Muscle layer of duodenum (tissue), 2 donors: ENCODE measurements at regions not wholly inside any gene's neighbourhood (a gene's known extent, or its start where the extent isn't known, plus 50 kb on each side); places are given as distances from the start of the nearest gene placed in this dataset.
"Not testable (repeated sequence)": the region's sequence is repeated elsewhere in the genome, so short reads cannot be mapped to it uniquely, and the experiment has no call there.

Source experiments
- H3K27ac ChIP-seq: one replicate; pipeline ENCODE4 v1.7.0; 2013; ENCODE audit warnings: mild to moderate bottlenecking, low read length
- H3K27me3 ChIP-seq: one replicate; pipeline ENCODE4 v1.7.0; 2013; ENCODE audit warnings: low read depth, mild to moderate bottlenecking, control low read depth, low read length
- H3K36me3 ChIP-seq, 2 donors: one replicate each; pipeline ENCODE4 v1.7.0; 2013; ENCODE audit warnings: low read length in 2 of 2, control low read depth in 1 of 2, mild to moderate bottlenecking in 1 of 2; ENCODE audit not compliant: insufficient read depth in 2 of 2, control insufficient read depth in 1 of 2
- H3K4me1 ChIP-seq, 2 donors: one replicate each; pipeline ENCODE4 v1.7.0; 2013; ENCODE audit warnings: low read length in 2 of 2, mild to moderate bottlenecking in 2 of 2, control low read depth in 1 of 2, moderate library complexity in 1 of 2; ENCODE audit not compliant: insufficient read depth in 2 of 2, control insufficient read depth in 1 of 2
- H3K4me3 ChIP-seq, 2 donors: one replicate each; pipeline ENCODE4 v1.7.0; 2013; ENCODE audit warnings: low read length in 2 of 2, low read depth in 1 of 2, mild to moderate bottlenecking in 1 of 2
- H3K9me3 ChIP-seq, 2 donors: one replicate each; pipeline ENCODE4 v1.7.0; 2013; ENCODE audit warnings: low read length in 2 of 2, control low read depth in 1 of 2, mild to moderate bottlenecking in 1 of 2; ENCODE audit not compliant: control insufficient read depth in 1 of 2
- donor health status: healthy.

GRCh38 chr11:33965032-33965431 lies 73.2 kb upstream of the LMO2 start:
- H3K27ac ChIP-seq: no peak overlapping the region
- H3K4me1 ChIP-seq: no peaks in the 10 kb centered on the region
- no peak overlapping the region for H3K4me3 ChIP-seq
- H3K9me3 ChIP-seq: no peaks in the 10 kb centered on the region
- no peaks in the 10 kb centered on the region for H3K27me3 ChIP-seq
- no peaks in the 10 kb centered on the region for H3K36me3 ChIP-seq

DNA sequence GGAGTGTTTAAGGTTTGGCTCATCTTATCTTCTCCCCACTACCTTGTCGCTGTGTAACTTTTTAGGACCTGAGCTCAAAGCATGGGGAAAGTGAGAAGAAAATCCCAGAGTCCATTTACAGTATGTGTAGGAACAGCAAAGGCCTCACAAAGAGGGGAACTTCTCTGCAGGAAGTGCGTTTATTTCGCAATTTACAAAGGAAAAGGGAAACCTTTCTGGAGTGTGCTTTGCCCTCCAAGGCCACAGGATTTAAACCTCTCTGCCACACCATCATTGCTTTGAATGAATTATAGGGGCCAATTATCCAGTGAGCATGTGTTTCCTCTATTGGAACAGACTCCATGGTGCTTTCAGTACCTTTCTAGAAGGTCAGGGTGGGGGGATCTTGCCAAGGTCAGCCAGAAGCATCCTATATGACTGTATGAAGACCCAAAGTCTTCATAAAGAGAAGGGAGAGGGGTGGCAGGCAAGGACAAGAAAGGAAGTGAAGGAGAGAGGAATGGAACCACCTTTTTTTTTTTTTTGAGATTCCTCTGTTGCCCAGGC lies 68.1 kb upstream of the LMO2 start:
- Histone ChIP-seq H3K36me3 (no peaks in the 10 kb centered on the region), H3K4me1 (no peaks in the 10 kb centered on the region), H3K27me3 (no peaks in the 10 kb centered on the region), H3K4me3 (no peak overlapping the region), H3K9me3 (no peaks in the 10 kb centered on the region), H3K27ac (no peak overlapping the region)

DNA sequence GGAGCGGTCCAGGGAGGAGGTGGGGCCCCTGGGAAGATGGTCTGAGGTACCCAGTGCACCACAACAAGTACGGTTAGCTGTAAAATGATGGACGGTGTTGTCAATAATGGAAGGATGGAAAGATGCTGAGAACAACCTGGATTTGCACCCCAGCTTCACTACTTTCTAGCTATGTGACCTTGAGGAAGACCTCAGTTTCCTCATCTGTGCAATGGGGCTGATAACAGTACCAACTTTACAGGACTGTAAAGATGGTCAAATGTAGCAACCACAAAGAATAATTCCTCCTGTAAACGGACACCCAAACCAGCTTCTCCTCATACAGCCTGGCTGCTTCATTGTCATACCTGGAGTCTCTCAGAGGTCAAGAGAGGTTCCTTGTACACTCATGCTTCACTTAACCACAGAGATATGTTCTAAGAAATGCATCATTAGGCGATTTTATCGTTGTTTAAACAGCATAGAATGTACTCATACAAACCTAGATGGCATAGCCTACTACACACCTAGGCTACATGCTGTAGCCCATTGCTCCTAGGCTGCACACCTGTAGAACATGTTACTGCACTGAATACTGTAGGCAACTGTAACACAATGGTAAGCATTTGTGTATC lies 65.5 kb upstream of the LMO2 start:
- no peak overlapping the region for H3K27ac ChIP-seq
- no peaks in the 10 kb centered on the region for H3K27me3 ChIP-seq
- H3K9me3 ChIP-seq: no peaks in the 10 kb centered on the region
- no peaks in the 10 kb centered on the region for H3K36me3 ChIP-seq
- no peak overlapping the region for H3K4me3 ChIP-seq
- H3K4me1 ChIP-seq: no peaks in the 10 kb centered on the region

- Histone ChIP-seq H3K4me3 (no peak overlapping the region), H3K9me3 (no peaks in the 10 kb centered on the region), H3K27ac (no peak overlapping the region), H3K36me3 (no peaks in the 10 kb centered on the region), H3K4me1 (no peaks in the 10 kb centered on the region), H3K27me3 (no peaks in the 10 kb centered on the region)
Measured at GRCh38 chr11:33956611-33957010, 64.7 kb upstream of the LMO2 start.

- no peak overlapping the region for H3K27ac ChIP-seq
- no peak overlapping the region for H3K4me3 ChIP-seq
- H3K9me3 ChIP-seq: no peaks in the 10 kb centered on the region
- no peaks in the 10 kb centered on the region for H3K4me1 ChIP-seq
- no peaks in the 10 kb centered on the region for H3K36me3 ChIP-seq
- no peaks in the 10 kb centered on the region for H3K27me3 ChIP-seq
Measured at GRCh38 chr11:33953289-33953688, 61.4 kb upstream of the LMO2 start.

GRCh38 chr11:33952805-33953204 lies 60.9 kb upstream of the LMO2 start:
- no peaks in the 10 kb centered on the region for H3K36me3 ChIP-seq
- H3K4me1 ChIP-seq: no peaks in the 10 kb centered on the region
- H3K27me3 ChIP-seq: no peaks in the 10 kb centered on the region
- no peak overlapping the region for H3K4me3 ChIP-seq
- H3K9me3 ChIP-seq: no peaks in the 10 kb centered on the region
- no peak overlapping the region for H3K27ac ChIP-seq

DNA sequence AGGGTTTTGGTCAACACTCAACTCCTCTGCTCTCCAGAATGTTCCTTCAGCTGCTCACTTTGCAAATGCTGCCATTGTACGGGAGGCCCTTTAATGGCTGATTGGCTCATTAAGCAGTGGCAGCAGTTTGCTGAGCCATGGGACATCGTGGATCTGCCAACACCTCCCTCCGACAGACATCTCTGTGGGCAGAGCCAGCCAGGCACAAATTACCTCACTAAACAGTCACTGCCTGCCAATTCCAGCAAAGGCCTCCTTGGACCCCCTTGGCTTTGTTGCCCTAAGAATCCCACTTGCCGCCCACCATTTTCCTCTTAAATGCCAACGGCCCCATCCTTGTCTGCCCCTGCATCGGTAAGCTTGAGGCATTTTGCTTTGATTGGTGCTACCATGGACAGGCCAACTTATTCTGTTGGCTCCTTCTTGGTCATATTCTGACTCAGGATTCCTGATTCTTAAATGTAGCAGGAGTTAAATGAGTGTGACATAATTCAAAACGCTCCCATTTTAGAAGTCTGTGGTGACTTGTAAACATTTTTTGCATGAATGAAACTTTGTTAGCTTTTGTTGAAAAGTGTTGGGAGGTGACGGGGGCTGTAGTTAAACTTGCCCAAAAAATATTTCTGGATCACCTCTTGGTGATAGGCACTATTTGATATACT lies 57.5 kb upstream of the LMO2 start:
- H3K27me3 ChIP-seq: no peaks in the 10 kb centered on the region
- H3K36me3 ChIP-seq: no peaks in the 10 kb centered on the region
- H3K4me1 ChIP-seq: no peaks in the 10 kb centered on the region
- no peak overlapping the region for H3K27ac ChIP-seq
- no peak overlapping the region for H3K4me3 ChIP-seq
- H3K9me3 ChIP-seq: no peaks in the 10 kb centered on the region

DNA sequence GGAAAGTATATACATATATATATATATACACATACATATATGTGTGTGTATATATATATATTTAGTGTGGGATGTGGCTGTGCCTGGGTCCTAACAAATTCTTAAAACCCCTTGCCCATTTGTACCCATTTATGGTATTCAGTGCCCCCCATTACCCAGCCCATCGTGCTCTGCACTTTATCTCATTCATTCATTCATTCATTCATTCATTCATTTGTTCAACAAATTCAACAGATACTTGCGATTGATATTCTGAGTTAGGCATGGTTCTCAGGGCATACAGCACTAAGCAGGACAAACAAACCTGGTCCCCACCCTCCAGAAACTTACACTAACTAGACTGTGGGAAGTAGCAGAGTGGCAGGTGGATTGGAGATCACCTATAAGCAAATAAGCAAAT lies 56.6 kb upstream of the LMO2 start:
- no peaks in the 10 kb centered on the region for H3K27me3 ChIP-seq
- H3K27ac ChIP-seq: no peak overlapping the region
- no peaks in the 10 kb centered on the region for H3K4me1 ChIP-seq
- H3K4me3 ChIP-seq: no peak overlapping the region
- no peaks in the 10 kb centered on the region for H3K36me3 ChIP-seq
- H3K9me3 ChIP-seq: no peaks in the 10 kb centered on the region

- H3K9me3 ChIP-seq, H3K27ac ChIP-seq, H3K4me1 ChIP-seq, H3K4me3 ChIP-seq, H3K36me3 ChIP-seq, H3K27me3 ChIP-seq: not testable (repeated sequence)
Measured at GRCh38 chr11:33947918-33948317, 56.0 kb upstream of the LMO2 start.

- H3K9me3 ChIP-seq: no peaks in the 10 kb centered on the region
- H3K27me3 ChIP-seq: no peaks in the 10 kb centered on the region
- no peaks in the 10 kb centered on the region for H3K36me3 ChIP-seq
- H3K4me3 ChIP-seq: no peak overlapping the region
- peaks cover 0 to 1% of the 10 kb centered on the region in 2 donors for H3K4me1 ChIP-seq
- no peak overlapping the region for H3K27ac ChIP-seq
Measured at GRCh38 chr11:33946930-33947329, 55.1 kb upstream of the LMO2 start.

DNA sequence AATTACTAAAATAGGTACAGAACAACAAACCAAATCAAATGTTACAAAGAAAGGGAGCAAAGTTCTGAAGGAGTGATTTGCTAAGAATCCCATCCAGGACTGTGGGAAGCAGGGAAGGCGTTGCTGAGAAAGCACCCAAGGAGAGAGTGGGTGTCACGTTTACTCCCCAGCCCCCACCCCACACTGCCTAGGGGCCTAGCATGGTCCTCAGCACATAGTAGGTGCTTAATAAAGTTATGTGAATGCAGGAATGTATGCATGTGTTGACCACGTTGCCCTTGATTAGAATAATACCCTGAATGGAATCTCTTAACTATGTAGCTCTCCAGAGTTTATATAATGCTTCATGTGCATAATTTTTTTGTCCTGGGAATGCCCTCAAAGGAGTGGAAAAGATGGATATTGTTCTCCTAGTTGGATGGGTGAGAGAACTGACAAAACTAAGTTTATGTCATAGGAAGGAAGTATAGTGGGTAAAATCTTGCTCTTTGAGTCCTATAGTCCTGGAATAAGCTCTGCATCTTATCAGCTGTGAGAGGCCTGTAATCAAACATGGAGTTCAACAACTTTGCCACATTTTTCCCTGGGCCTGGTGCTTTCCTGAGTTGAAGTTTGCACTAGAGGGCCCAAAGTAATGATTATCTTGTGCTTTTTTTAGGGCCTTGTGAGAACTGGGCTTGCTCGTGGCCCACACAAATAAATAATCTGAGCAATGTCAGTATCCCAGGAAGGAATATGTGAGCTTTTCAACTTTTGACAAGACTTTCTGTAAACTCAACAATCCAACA lies 53.8 kb upstream of the LMO2 start:
- Histone ChIP-seq H3K9me3 (no peaks in the 10 kb centered on the region), H3K4me3 (no peak overlapping the region), H3K27me3 (no peaks in the 10 kb centered on the region), H3K4me1 (peaks cover 0 to 3% of the 10 kb centered on the region in 2 donors), H3K27ac (no peak overlapping the region), H3K36me3 (no peaks in the 10 kb centered on the region)
